HCT116 (cell line): ENCODE measurements at regions not wholly inside any gene's neighbourhood (a gene's known extent, or its start where the extent isn't known, plus 50 kb on each side); places are given as distances from the start of the nearest gene placed in this dataset.

Experiments used
- ATAC-seq: fragments of 200-7000 bp; cut with Tn5 transposase; 2 replicates; pipeline ENCODE4 v1.9.1; 2020; ENCODE audit warnings: mild to moderate bottlenecking, moderate library complexity
- BruUV-seq: library from RNA; stranded (reverse); fragments of 400-500 nt; replicated peaks from 2 replicates; lab custom pipeline; 2021; lab: Mats Ljungman, UMichigan
- CTCF ChIA-PET: fragments of 300-600 bp; sonication (Branson Sonifier 250); formaldehyde crosslinking; loops from one replicate; lab custom pipeline; 2021; ENCODE audit warnings: antibody characterized with exemption; lab: Charles Lee
- POLR2A ChIA-PET: fragments of 300-600, 350-600 bp; sonication (Branson Sonifier 250); formaldehyde crosslinking; loops from one replicate; lab custom pipeline; 2021; ENCODE audit warnings: antibody characterized with exemption; lab: Charles Lee
- RAD21 ChIA-PET, 2 experiments: fragments of 300-600 bp; sonication (Branson Sonifier 250); formaldehyde crosslinking; loops; one replicate each; lab custom pipeline; 2023; ENCODE audit warnings: low total read pairs in 2 of 2; ENCODE audit not compliant: uncharacterized antibody in 2 of 2, unreplicated experiment in 2 of 2, low non-redundant PET in 1 of 2; lab: Charles Lee
- DNase-seq: peaks from one replicate; pipeline ENCODE4 v3.0.0-alpha.2; 2010; ENCODE audit warnings: low read depth, low spot score
- H2AFZ ChIP-seq: fragments of 200-600 bp; shearing (Covaris generic), sonication (generic); 2 replicates; pipeline ENCODE4 v1.6.1; 2017; ENCODE audit warnings: low read depth, mixed run types, mixed read lengths, antibody characterized with exemption, low read length; ENCODE audit not compliant: poor library complexity, severe bottlenecking
- H3K27ac ChIP-seq: 2 replicates; pipeline ENCODE4 v1.5.1; 2012; ENCODE audit warnings: low read depth, low read length
- H3K27me3 ChIP-seq: fragments of 200-600 bp; sonication (generic); 2 replicates; pipeline ENCODE4 v1.6.1; 2016; ENCODE audit warnings: mixed run types, low read length, mixed read lengths; ENCODE audit not compliant: insufficient read depth
- H3K36me3 ChIP-seq, 2 experiments: fragments of 200-500 bp in 1 of 2; fragments of 200-600 bp in 1 of 2; sonication (Bioruptor generic) in 1 of 2; sonication (generic) in 1 of 2; 2 replicates each; pipeline versions ENCODE4 v1.5.1 to v1.6.1; 2014 to 2016; ENCODE audit warnings: low read length in 2 of 2, inconsistent platforms in 1 of 2, mixed read lengths in 1 of 2, mixed run types in 1 of 2; ENCODE audit not compliant: insufficient read depth in 2 of 2, control insufficient read depth in 1 of 2
- H3K4me1 ChIP-seq, 2 experiments: fragments of 200-600 bp in 1 of 2; sonication (generic) in 1 of 2; 2 replicates each; pipeline versions ENCODE4 v1.5.1 to v1.6.1; 2012 to 2017; ENCODE audit warnings: low read length in 2 of 2, inconsistent platforms in 1 of 2, mild to moderate bottlenecking in 1 of 2, mixed read lengths in 1 of 2, mixed run types in 1 of 2, moderate library complexity in 1 of 2; ENCODE audit not compliant: insufficient read depth in 2 of 2, control insufficient read depth in 1 of 2
- H3K4me2 ChIP-seq: fragments of 200-600 bp; sonication (generic); 2 replicates; pipeline ENCODE4 v1.6.1; 2017; ENCODE audit warnings: mixed run types, low read length, mixed read lengths
- H3K4me3 ChIP-seq, 2 experiments: fragments of 200-600 bp in 1 of 2; sonication (generic) in 1 of 2; replicated peaks in 1 of 2; 2 replicates each; pipeline ENCODE4 v1.5.1; 2011 to 2016; ENCODE audit warnings: low read length in 2 of 2, control low read depth in 1 of 2, low read depth in 1 of 2, mild to moderate bottlenecking in 1 of 2, mixed read lengths in 1 of 2, mixed run types in 1 of 2
- H3K79me2 ChIP-seq: fragments of 200-600 bp; sonication (generic); 2 replicates; pipeline ENCODE4 v1.6.1; 2017; ENCODE audit warnings: mild to moderate bottlenecking, mixed run types, low read length, moderate library complexity, mixed read lengths; ENCODE audit not compliant: insufficient read depth
- H3K9ac ChIP-seq: fragments of 200-600 bp; sonication (generic); 2 replicates; pipeline ENCODE4 v1.6.1; 2016; ENCODE audit warnings: low read length, mixed read lengths
- H3K9me2 ChIP-seq: fragments of 200-600 bp; sonication (generic), shearing (Covaris generic); 2 replicates; pipeline ENCODE4 v1.6.1; 2017; ENCODE audit warnings: mixed run types, mild to moderate bottlenecking, moderate library complexity; ENCODE audit not compliant: insufficient read depth
- H3K9me3 ChIP-seq, 2 experiments: fragments of 200-500 bp in 1 of 2; fragments of 200-600 bp in 1 of 2; sonication (Bioruptor generic) in 1 of 2; sonication (generic) in 1 of 2; 2 replicates each; pipeline ENCODE4 v1.6.1; 2014 to 2017; ENCODE audit warnings: low read length in 2 of 2, mixed read lengths in 2 of 2, inconsistent platforms in 1 of 2, low read depth in 1 of 2, mild to moderate bottlenecking in 1 of 2, mixed run types in 1 of 2, moderate library complexity in 1 of 2; ENCODE audit not compliant: control insufficient read depth in 1 of 2, insufficient read depth in 1 of 2
- H4K20me1 ChIP-seq: fragments of 200-600 bp; sonication (generic), shearing (Covaris generic); 2 replicates; pipeline ENCODE4 v1.6.1; 2017; ENCODE audit warnings: mixed run types, mild to moderate bottlenecking, moderate library complexity; ENCODE audit not compliant: insufficient read depth
- ATF3 ChIP-seq: IDR thresholded peaks from 2 replicates; pipeline ENCODE4 v1.6.1; 2012
- CBX3 ChIP-seq: IDR thresholded peaks from 2 replicates; pipeline ENCODE4 v1.6.1; 2012; ENCODE audit warnings: low read depth
- CEBPB ChIP-seq: IDR thresholded peaks from 2 replicates; pipeline ENCODE4 v1.6.1; 2012; ENCODE audit warnings: low read depth
- EGR1 ChIP-seq: IDR thresholded peaks from 2 replicates; pipeline ENCODE4 v1.6.1; 2012; ENCODE audit warnings: low read depth
- EZH2 ChIP-seq: fragments of 200-600 bp; sonication (generic); IDR thresholded peaks from 2 replicates; pipeline ENCODE4 v1.6.1; 2017; ENCODE audit warnings: antibody characterized with exemption, mixed run types
- JUND ChIP-seq: IDR thresholded peaks from 2 replicates; pipeline ENCODE4 v1.6.1; 2012
- MAX ChIP-seq: IDR thresholded peaks from 2 replicates; pipeline ENCODE4 v1.6.1; 2012
- POLR2AphosphoS5 ChIP-seq: IDR thresholded peaks from 2 replicates; pipeline ENCODE4 v1.6.1; 2011; ENCODE audit warnings: mild to moderate bottlenecking, low read depth, low read length, moderate library complexity
- RAD21 ChIP-seq: IDR thresholded peaks from 2 replicates; pipeline ENCODE4 v1.6.1; 2012; ENCODE audit warnings: low read depth, mild to moderate bottlenecking
- REST ChIP-seq: IDR thresholded peaks from 2 replicates; pipeline ENCODE4 v1.6.1; 2012; ENCODE audit warnings: low read depth
- SIN3A ChIP-seq: IDR thresholded peaks from 2 replicates; pipeline ENCODE4 v1.6.1; 2012; ENCODE audit warnings: low read depth
- SRF ChIP-seq: IDR thresholded peaks from 2 replicates; pipeline ENCODE4 v1.6.1; 2012; ENCODE audit warnings: low read depth
- TCF7L2 ChIP-seq: IDR thresholded peaks from 2 replicates; pipeline ENCODE4 v1.7.0; 2011; ENCODE audit warnings: borderline replicate concordance, inconsistent platforms; ENCODE audit not compliant: insufficient read depth, insufficient read length; ENCODE audit errors: extremely low read depth
- YY1 ChIP-seq: IDR thresholded peaks from 2 replicates; pipeline ENCODE4 v1.6.1; 2011; ENCODE audit warnings: low read length, low read depth, moderate library complexity, mild to moderate bottlenecking; ENCODE audit not compliant: insufficient replicate concordance; ENCODE audit errors: extremely low read depth
- ZBTB33 ChIP-seq: IDR thresholded peaks from 2 replicates; pipeline ENCODE4 v1.6.1; 2011; ENCODE audit warnings: mild to moderate bottlenecking, low read length, moderate library complexity; ENCODE audit not compliant: insufficient replicate concordance; ENCODE audit errors: extremely low read depth
- ZFX ChIP-seq: fragments of 450-650 bp; IDR thresholded peaks from 2 replicates; pipeline ENCODE4 v1.6.1; 2017
- intact Hi-C: fragments of 100-400 bp; cut with micrococcal nuclease; formaldehyde crosslinking; loops from 2 replicates; pipeline ENCODE4 v1.10.0; 2022

DNA sequence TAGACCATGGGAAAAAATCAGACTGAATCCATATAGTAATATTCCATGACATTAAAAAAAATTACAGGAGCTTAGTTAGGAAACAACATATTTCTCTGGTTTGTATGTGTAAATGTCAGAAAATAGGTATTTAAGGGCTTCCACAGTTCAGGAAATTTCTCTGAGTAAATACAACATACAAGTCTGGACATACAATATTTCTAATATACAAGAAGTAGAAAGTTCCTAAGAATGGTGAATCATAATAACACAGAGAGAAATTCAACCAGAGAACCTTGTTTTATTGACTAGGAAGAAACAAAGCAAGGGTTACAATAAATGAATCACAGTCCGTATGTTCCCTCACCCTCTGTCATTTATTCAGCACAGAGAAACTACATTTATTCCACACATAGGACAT, 532.7 kb upstream of the FAT3 start:
- Histone ChIP-seq H3K9me3 (peaks cover 4 to 16% of the 10 kb centered on the region in 2 experiments; a peak in 2 of 4 replicates), H3K9ac (no peak overlapping the region), H2AFZ (no peak overlapping the region), H3K4me1 (no peaks in the 10 kb centered on the region), H3K27ac (no peak overlapping the region), H4K20me1 (no peaks in the 10 kb centered on the region; the same call in 1 of the 2 replicates), H3K4me2 (no peak overlapping the region), H3K4me3 (no peak overlapping the region), H3K9me2 (no peaks in the 10 kb centered on the region), H3K27me3 (no peaks in the 10 kb centered on the region), H3K79me2 (no peaks in the 10 kb centered on the region), H3K36me3 (no peaks in the 10 kb centered on the region)
- ATAC-seq (no peak), DNase-seq (no peak)
- ChIA-PET CTCF (no interaction called here), POLR2A (no interaction called here), RAD21 (no interaction called here)
- intact Hi-C loops: no loop called here
- no TSS peak for BruUV-seq
- no peak for TF ChIP-seq CBX3
- TF ChIP-seq MAX: no peak
- no peak for TF ChIP-seq RAD21
- no peak for TF ChIP-seq SIN3A
- no peak for TF ChIP-seq JUND
- no peak for TF ChIP-seq YY1
- TF ChIP-seq TCF7L2: no peak
- no peak for TF ChIP-seq ATF3
- TF ChIP-seq SRF: no peak
- TF ChIP-seq EZH2: no peak
- TF ChIP-seq, all 23 proteins: peak for 0

DNA sequence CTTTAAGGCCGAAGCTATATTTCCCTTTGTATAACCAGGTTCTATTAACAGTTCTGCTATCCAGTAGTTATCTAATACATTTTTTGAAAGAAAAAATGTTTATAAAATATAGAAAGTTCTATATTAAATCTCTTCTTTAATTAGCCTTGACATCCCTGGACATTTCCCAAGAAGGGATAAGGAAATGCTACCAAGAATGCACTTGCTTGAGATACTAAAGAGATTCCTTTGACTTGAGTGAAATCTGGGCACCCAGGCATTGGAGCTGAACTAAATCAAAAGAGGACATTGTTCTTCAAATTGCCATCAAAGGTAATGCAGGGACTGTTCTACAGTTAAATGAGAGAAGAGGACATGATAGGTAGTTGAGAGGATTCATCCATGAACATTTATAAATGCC, 535.9 kb upstream of the FAT3 start:
- H3K4me3 ChIP-seq: no peak overlapping the region
- BruUV-seq: no TSS peak
- intact Hi-C loops: no loop called here
- no peak overlapping the region for H3K27ac ChIP-seq
- no peaks in the 10 kb centered on the region for H3K36me3 ChIP-seq
- no peaks in the 10 kb centered on the region for H3K4me1 ChIP-seq
- RAD21 ChIA-PET: no interaction called here
- H3K9me2 ChIP-seq: no peaks in the 10 kb centered on the region
- POLR2A ChIA-PET: no interaction called here
- no peak overlapping the region for H3K4me2 ChIP-seq
- DNase-seq (no peak), ATAC-seq (no peak)
- H4K20me1 ChIP-seq: no peaks in the 10 kb centered on the region; the same call in 1 of the 2 replicates
- no peaks in the 10 kb centered on the region for H3K27me3 ChIP-seq
- no peak overlapping the region for H3K9ac ChIP-seq
- CTCF ChIA-PET: no interaction called here
- no peak overlapping the region for H2AFZ ChIP-seq
- H3K79me2 ChIP-seq: no peaks in the 10 kb centered on the region
- H3K9me3 ChIP-seq: peaks cover 4 to 13% of the 10 kb centered on the region in 2 experiments; a peak in 2 of 4 replicates
- TF ChIP-seq CBX3 (no peak), ATF3 (no peak), EGR1 (no peak), REST (no peak), ZBTB33 (no peak), ZFX (no peak), CEBPB (no peak), SIN3A (no peak), POLR2AphosphoS5 (no peak)
